ENCODE measurements at regions not wholly inside any gene's neighbourhood (a gene's known extent, or its start where the extent isn't known, plus 50 kb on each side); places are given as distances from the start of the nearest gene placed in this dataset.

GRCh38 chr14:66121859-66122258 is 364.3 kb upstream of the CCDC196 start:
- peak; percentile 36 for TF ChIP-seq CTCF (IDR thresholded peaks at IDR 0.05)
- TF ChIP-seq EZH2 (IDR thresholded peaks at IDR 0.05), result no peak

Data from neural progenitor cell (in vitro differentiated cells).